Ishikawa (cell line): ENCODE measurements at regions not wholly inside any gene's neighbourhood (a gene's known extent, or its start where the extent isn't known, plus 50 kb on each side); places are given as distances from the start of the nearest gene placed in this dataset.

Experiments
- NFIC ChIP-seq: IDR thresholded peaks from 2 replicates; pipeline ENCODE4 v1.6.1; 2012
- REST ChIP-seq: IDR thresholded peaks from 2 replicates; pipeline ENCODE4 v1.6.1; 2012; ENCODE audit warnings: low read depth, mild to moderate bottlenecking
- TAF1 ChIP-seq: IDR thresholded peaks from 2 replicates; pipeline ENCODE4 v1.6.1; 2012; ENCODE audit warnings: low read depth, mild to moderate bottlenecking
- TF ChIP-seq, protein P1 (sequence below): IDR thresholded peaks from 2 replicates; pipeline ENCODE4 v1.6.1; 2012

GRCh38 chr2:180334514-180334913 is 327.4 kb upstream of the CWC22 start:
- TF ChIP-seq NFIC = no peak
- TF ChIP-seq, protein P1, sequence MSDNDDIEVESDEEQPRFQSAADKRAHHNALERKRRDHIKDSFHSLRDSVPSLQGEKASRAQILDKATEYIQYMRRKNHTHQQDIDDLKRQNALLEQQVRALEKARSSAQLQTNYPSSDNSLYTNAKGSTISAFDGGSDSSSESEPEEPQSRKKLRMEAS = no peak
- TF ChIP-seq TAF1 = no peak
- no peak for TF ChIP-seq REST
